Activated naive CD8-positive, alpha-beta T cell (primary cell): ENCODE measurements at regions not wholly inside any gene's neighbourhood (a gene's known extent, or its start where the extent isn't known, plus 50 kb on each side); places are given as distances from the start of the nearest gene placed in this dataset.

ENCODE experiments used
- H3K27ac Mint-ChIP-seq: one replicate; pipeline ENCODE4 v1.8.0; 2021; ENCODE audit warnings: mixed read lengths
- H3K27me3 Mint-ChIP-seq: one replicate; pipeline ENCODE4 v1.8.0; 2021; ENCODE audit warnings: mixed read lengths
- H3K36me3 Mint-ChIP-seq: one replicate; pipeline ENCODE4 v1.8.0; 2021; ENCODE audit warnings: mixed read lengths
- H3K4me1 Mint-ChIP-seq: one replicate; pipeline ENCODE4 v1.8.0; 2021; ENCODE audit warnings: low read depth, mixed read lengths
- H3K4me3 Mint-ChIP-seq: one replicate; pipeline ENCODE4 v1.8.0; 2021; ENCODE audit warnings: mild to moderate bottlenecking, mixed read lengths
- H3K9me3 Mint-ChIP-seq: one replicate; pipeline ENCODE4 v1.8.0; 2021; ENCODE audit warnings: low read depth, mixed read lengths

DNA sequence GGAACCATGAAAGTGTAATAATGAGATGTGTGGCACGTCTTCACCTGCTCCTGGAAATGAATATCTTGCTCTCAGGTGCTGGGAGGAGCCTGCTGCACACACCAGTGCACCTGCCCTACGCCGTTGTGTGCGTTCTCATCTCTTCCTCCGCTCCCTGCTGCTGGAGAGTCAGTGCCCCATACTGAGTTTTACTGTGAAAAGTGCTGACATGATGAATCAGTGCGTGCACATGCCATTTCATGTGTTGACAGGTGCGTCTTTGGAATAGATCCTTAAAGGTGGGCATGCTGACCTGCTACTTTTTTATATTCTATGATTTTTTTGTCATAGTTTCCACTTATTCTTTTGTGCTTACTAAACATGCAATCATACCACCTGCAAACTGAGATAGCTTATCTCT, 1015.8 kb downstream of the BRD1 start:
- Mint-ChIP-seq H3K4me3 (no peak overlapping the region), H3K9me3 (no peaks in the 10 kb centered on the region), H3K27me3 (peaks cover 4% of the 10 kb centered on the region), H3K27ac (no peak overlapping the region), H3K4me1 (no peaks in the 10 kb centered on the region), H3K36me3 (no peaks in the 10 kb centered on the region)

DNA sequence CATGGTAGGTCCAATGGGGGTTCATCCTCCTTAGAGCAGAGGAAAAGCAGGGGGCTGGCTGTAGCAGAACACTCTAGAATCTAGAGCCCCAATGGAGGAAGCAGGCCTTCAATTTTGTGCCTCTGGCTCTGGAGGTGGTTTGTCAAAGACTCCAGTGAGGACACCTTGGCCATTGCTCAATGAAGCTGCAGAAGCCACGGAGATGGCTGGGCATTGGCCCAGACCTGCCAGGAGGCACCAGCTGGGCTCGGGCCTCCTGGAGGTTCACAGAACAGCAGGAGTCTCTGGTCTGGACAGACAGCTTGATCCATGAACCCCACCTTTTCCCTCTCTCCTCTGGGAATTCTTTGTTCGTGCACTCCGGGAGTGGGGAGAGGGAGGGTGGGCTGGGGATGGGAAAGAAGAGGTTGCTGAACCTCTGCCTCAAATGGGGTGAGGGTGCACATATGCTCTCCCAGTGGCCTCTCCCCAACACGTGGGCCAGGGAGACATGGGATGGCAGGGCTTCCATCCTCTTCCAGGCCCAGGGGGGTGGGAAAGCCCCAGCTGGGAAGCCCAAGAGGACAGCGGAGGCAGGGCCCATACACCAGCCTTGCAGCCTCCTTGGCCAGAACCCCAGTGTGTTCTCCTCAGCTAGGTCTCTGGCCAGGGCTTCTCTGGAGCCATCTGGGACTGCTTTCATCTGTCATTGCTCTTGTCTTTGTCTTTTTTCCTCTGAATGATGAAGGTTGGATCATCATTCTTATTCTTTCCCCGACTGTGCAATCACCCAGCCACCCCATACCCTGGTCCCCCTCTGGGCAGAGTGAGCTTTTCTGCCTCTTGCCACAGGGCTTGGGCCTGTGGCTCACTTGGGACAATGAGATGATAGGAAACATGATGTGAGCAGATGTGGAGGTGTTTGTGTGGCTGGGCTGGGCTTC, 1019.4 kb downstream of the BRD1 start:
- no peaks in the 10 kb centered on the region for H3K9me3 Mint-ChIP-seq

DNA sequence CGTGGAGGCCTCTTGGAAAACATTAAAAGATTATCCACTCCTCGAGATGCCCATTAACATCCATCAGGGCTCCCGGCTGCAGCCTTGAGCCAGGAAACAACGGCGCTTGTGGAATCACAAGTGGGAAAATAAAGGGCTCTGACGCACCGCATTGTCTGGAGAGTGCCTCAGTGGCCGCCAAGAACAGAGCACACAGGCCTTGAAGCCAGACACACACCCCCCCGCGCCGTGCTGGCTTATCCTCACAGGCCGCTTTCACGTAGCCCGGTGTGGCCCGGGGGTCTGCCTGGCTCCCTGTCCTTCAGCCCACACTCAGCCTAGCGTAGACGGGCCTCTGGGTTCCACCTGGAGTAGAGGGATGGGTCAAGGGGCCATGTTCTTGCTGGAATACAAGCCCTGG, 1020.5 kb downstream of the BRD1 start:
- Mint-ChIP-seq H3K27ac (no peak overlapping the region), H3K27me3 (peaks cover 3% of the 10 kb centered on the region), H3K9me3 (no peaks in the 10 kb centered on the region), H3K4me1 (no peaks in the 10 kb centered on the region), H3K4me3 (no peak overlapping the region), H3K36me3 (no peaks in the 10 kb centered on the region)

More for the DNA sequence above, 1019.4 kb downstream of the BRD1 start:
- Mint-ChIP-seq H3K27ac (no peak overlapping the region), H3K4me1 (no peaks in the 10 kb centered on the region), H3K4me3 (no peak overlapping the region), H3K36me3 (no peaks in the 10 kb centered on the region), H3K27me3 (peaks cover 2% of the 10 kb centered on the region)

DNA sequence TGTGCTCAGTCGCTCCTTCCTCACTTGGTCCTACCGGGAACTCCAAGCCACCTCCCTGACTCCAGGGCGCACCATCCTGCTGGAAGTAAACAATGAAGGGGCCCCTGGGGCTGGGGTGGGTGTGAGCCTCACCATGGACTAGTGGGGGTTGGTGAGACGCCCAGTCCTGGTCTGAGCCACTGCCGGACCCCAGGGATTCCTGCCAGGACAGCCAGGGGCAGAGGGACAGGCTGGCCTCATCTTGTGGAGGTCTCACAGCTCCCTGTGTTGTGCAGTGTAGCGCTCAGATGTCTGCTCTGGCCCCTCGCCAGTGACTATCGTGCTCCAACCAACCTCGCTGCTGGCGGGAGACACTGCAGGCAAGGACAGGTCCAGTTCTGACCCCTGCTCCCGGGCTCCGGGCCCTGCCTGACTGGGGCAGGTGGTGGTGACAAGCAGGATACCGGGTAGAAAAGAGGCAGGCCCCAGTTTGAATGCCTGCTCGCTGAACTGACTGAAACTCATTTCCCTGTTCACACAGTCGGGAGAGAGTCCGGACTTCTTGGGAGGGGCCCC, 1021.4 kb downstream of the BRD1 start:
- Mint-ChIP-seq H3K36me3 (no peaks in the 10 kb centered on the region), H3K27ac (no peak overlapping the region), H3K4me1 (no peaks in the 10 kb centered on the region), H3K27me3 (peaks cover 2% of the 10 kb centered on the region), H3K9me3 (no peaks in the 10 kb centered on the region), H3K4me3 (no peak overlapping the region)

DNA sequence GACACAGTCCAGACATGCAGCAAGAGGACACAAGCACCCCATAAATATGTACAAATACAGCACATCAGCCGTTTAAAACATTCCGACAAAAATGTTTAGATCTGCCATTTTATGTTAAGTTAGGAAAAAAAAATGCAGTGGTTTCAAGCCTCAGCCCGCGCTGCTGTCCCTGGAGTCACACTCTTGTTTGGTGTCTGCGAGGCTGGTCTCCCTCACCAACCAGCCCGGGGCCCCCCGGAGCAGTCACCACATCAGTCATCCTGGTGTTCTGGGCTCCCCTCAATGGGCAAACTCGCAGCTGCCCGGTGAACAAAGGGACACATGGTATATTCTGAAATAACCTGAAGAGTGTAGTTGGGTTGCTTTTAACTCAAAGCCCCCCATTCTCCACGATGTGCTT, 1022.2 kb downstream of the BRD1 start:
- Mint-ChIP-seq H3K4me3 (no peak overlapping the region), H3K9me3 (no peaks in the 10 kb centered on the region), H3K27ac (no peak overlapping the region), H3K27me3 (peaks cover 2% of the 10 kb centered on the region), H3K4me1 (no peaks in the 10 kb centered on the region), H3K36me3 (no peaks in the 10 kb centered on the region)

DNA sequence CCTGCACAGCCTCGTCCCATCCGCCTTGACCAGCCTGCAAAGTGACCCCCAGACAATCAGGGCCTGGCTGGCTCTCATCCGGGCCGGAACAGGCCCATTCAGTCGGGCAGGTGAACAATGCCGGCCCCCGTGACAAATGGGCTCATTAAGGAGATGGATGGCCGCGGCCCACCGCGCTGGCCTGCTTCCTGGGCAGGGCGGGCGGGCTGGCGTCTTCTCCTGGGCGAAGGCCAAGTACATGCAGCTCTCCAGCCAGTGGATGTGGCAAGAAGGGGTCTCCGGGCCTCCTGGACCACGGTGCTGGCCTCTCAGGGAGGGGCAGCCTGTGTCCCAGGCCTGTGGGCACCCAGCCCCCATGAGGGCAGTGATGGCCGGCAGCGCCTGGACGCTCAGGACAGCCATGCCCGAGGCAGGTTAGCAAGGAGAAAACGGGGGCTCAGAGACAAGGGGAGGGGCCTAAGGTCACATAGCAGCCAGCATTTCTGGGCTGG, 1022.8 kb downstream of the BRD1 start:
- Mint-ChIP-seq H3K27ac (no peak overlapping the region), H3K4me1 (no peaks in the 10 kb centered on the region), H3K9me3 (no peaks in the 10 kb centered on the region), H3K4me3 (no peak overlapping the region), H3K27me3 (peaks cover 2% of the 10 kb centered on the region), H3K36me3 (no peaks in the 10 kb centered on the region)

- Mint-ChIP-seq H3K27ac (no peak overlapping the region), H3K4me3 (no peak overlapping the region), H3K4me1 (no peaks in the 10 kb centered on the region), H3K27me3 (peaks cover 2% of the 10 kb centered on the region), H3K9me3 (no peaks in the 10 kb centered on the region), H3K36me3 (no peaks in the 10 kb centered on the region)
Observed at GRCh38 chr22:48803948-48804810, 1023.5 kb downstream of the BRD1 start.

DNA sequence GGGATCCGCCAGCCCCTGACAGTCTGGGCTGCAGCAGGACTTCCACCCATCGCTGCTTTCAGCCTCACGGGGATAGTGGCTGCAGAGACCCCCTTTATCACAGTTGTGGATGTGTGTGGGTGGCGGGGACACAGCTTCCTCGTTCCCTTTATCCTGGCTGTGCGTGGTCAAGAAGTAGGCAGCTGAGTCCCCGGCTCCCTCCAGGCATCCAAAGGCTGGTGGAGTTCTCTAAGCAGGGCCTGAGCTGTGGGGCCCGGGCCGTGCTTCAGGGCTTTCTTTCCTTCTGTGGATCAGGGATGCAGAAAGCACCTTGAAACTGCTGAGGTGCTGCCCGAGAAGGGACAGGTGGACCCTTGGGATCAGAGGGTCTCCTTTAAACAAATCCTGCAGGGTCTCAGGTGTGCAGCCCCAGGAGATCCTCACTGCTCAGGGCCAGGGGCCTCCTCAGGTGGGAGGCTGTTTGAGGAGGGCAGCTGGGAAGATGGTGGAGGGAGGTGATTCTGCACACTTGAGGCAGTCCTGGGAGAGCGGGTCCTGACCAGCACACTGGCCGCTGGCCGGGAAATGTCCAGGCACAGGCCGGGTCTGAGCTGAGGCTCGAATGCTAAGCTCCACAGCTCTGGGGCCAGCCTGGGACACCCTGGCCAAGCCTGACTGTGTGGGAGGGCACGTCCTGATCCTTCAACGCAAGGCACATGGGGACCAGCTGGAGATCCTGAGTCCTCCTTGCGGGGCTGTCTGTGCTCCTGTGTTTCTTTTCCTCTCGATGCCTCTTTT, 1024.3 kb downstream of the BRD1 start:
- H3K36me3 Mint-ChIP-seq = no peaks in the 10 kb centered on the region

GRCh38 chr22:48802576-48802975, 1025.1 kb downstream of the BRD1 start:
- Mint-ChIP-seq H3K9me3 (no peaks in the 10 kb centered on the region), H3K27me3 (peaks cover 2% of the 10 kb centered on the region), H3K27ac (no peak overlapping the region), H3K36me3 (no peaks in the 10 kb centered on the region), H3K4me1 (no peaks in the 10 kb centered on the region), H3K4me3 (no peak overlapping the region)

More for the DNA sequence above, 1024.3 kb downstream of the BRD1 start:
- Mint-ChIP-seq H3K27ac (no peak overlapping the region), H3K9me3 (no peaks in the 10 kb centered on the region), H3K4me1 (no peaks in the 10 kb centered on the region), H3K27me3 (peaks cover 2% of the 10 kb centered on the region), H3K4me3 (no peak overlapping the region)

- no peaks in the 10 kb centered on the region for H3K9me3 Mint-ChIP-seq
- no peaks in the 10 kb centered on the region for H3K4me1 Mint-ChIP-seq
- H3K4me3 Mint-ChIP-seq = no peak overlapping the region
- H3K27ac Mint-ChIP-seq = no peak overlapping the region
- peaks cover 2% of the 10 kb centered on the region for H3K27me3 Mint-ChIP-seq
- H3K36me3 Mint-ChIP-seq = no peaks in the 10 kb centered on the region
Observed at GRCh38 chr22:48800886-48801607, 1026.6 kb downstream of the BRD1 start.

GRCh38 chr22:48800036-48800885, 1027.4 kb downstream of the BRD1 start:
- Mint-ChIP-seq H3K36me3 (no peaks in the 10 kb centered on the region), H3K4me3 (no peak overlapping the region), H3K27me3 (peaks cover 2% of the 10 kb centered on the region), H3K4me1 (no peaks in the 10 kb centered on the region), H3K9me3 (no peaks in the 10 kb centered on the region), H3K27ac (no peak overlapping the region)

DNA sequence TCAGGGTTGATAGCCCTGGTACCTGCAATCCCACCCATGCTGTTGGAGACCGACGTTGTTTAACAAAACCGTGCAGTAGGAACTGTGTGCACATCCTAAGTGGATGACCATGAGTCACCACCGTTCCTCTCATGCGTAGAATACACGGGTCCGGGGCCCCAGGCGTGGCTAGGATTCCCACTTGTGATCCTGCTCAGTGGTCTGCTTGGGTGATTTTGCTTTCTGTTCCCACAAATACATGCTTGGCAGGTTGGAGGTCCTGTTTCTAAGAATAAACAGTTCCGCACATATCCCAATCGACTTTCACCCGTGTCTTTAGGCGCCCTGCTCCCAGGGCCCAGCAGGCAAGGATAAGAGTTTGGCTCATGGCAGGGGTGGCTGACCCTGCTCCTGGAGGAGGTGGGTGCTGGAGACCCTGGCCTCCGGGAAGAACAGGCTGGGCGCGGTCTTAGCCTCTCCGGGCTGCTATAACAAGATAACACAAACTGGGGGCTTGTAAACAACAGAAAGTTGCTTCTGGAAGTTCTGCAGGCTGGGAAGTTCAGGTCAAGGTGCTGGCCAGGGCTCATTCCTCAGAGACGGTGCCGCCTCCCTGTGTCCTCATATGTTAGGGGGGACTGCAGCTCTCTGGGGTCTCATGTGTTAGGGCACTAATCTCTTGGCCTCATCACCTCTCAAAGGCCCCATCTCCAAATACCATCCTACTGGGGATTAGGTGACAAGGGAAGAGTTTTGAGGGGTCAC, 1028.3 kb downstream of the BRD1 start:
- no peaks in the 10 kb centered on the region for H3K36me3 Mint-ChIP-seq
- no peaks in the 10 kb centered on the region for H3K4me1 Mint-ChIP-seq
- H3K27me3 Mint-ChIP-seq = peaks cover 2% of the 10 kb centered on the region
- no peak overlapping the region for H3K4me3 Mint-ChIP-seq
- no peaks in the 10 kb centered on the region for H3K9me3 Mint-ChIP-seq
- H3K27ac Mint-ChIP-seq = no peak overlapping the region
